OCI-LY3 (cell line): ENCODE measurements at regions not wholly inside any gene's neighbourhood (a gene's known extent, or its start where the extent isn't known, plus 50 kb on each side); places are given as distances from the start of the nearest gene placed in this dataset.

Experiments used
- H2AFZ ChIP-seq: fragments of 200-600, 300-600 bp; shearing (Covaris generic); 2 replicates; pipeline ENCODE4 v1.6.0; 2014; ENCODE audit warnings: antibody characterized with exemption, low read depth, low read length
- H3K27ac ChIP-seq: fragments of 200-600, 300-600 bp; sonication (generic); 2 replicates; pipeline ENCODE4 v1.5.1; 2014; ENCODE audit warnings: mild to moderate bottlenecking, low read length, moderate library complexity, mixed read lengths
- H3K27me3 ChIP-seq: fragments of 200-600, 300-600 bp; sonication (generic); 2 replicates; pipeline ENCODE4 v1.6.1; 2014; ENCODE audit warnings: low read depth, low read length, mixed read lengths
- H3K36me3 ChIP-seq: fragments of 200-600, 300-600 bp; sonication (generic); replicated peaks from 2 replicates; pipeline ENCODE3; 2014; ENCODE audit warnings: low read depth, low read length, mixed read lengths
- H3K4me1 ChIP-seq: fragments of 300-600, 200-600 bp; sonication (generic); 2 replicates; pipeline ENCODE4 v1.6.1; 2014; ENCODE audit warnings: low read length, mixed read lengths
- H3K4me2 ChIP-seq: fragments of 200-600, 300-600 bp; sonication (generic); 2 replicates; pipeline ENCODE4 v1.6.1; 2014; ENCODE audit warnings: low read length, mixed read lengths
- H3K4me3 ChIP-seq: fragments of 300-600, 200-600 bp; sonication (generic); 2 replicates; pipeline ENCODE4 v1.5.1; 2014; ENCODE audit warnings: antibody characterized with exemption, mild to moderate bottlenecking, low read length, moderate library complexity
- H3K79me2 ChIP-seq: fragments of 300-600, 200-600 bp; shearing (Covaris generic); 2 replicates; pipeline ENCODE4 v1.6.1; 2014; ENCODE audit warnings: mild to moderate bottlenecking, low read length, mixed read lengths
- H3K9ac ChIP-seq: fragments of 300-600, 200-600 bp; shearing (Covaris generic); 2 replicates; pipeline ENCODE4 v1.6.0; 2014; ENCODE audit warnings: mild to moderate bottlenecking, low read length, moderate library complexity
- H3K9me3 ChIP-seq: fragments of 200-600, 300-600 bp; shearing (Covaris generic); 2 replicates; pipeline ENCODE4 v1.6.1; 2014; ENCODE audit warnings: low read length, mixed read lengths; ENCODE audit not compliant: insufficient read depth
- H4K20me1 ChIP-seq: fragments of 200-600, 300-600 bp; sonication (generic); 2 replicates; pipeline ENCODE4 v1.6.1; 2016; ENCODE audit warnings: low read length, mixed read lengths; ENCODE audit not compliant: insufficient read depth
- CTCF ChIP-seq: fragments of 200-600, 300-600 bp; sonication (generic); IDR thresholded peaks from 2 replicates; pipeline ENCODE4 v1.5.1; 2014; ENCODE audit warnings: antibody characterized with exemption, low read length, low read depth
- EZH2phosphoT487 ChIP-seq: fragments of 200-600 bp; shearing (Covaris generic); IDR thresholded peaks from 2 replicates; pipeline ENCODE4 v1.6.1; 2018; ENCODE audit warnings: antibody characterized with exemption, mixed run types, low read depth

- H3K36me3 ChIP-seq = no peaks in the 10 kb centered on the region
- no peak overlapping the region for H2AFZ ChIP-seq
- H3K9me3 ChIP-seq = no peaks in the 10 kb centered on the region
- no peak for TF ChIP-seq EZH2phosphoT487
- TF ChIP-seq CTCF = no peak
- no peaks in the 10 kb centered on the region for H3K27me3 ChIP-seq
- H3K4me2 ChIP-seq = no peak overlapping the region
- no peaks in the 10 kb centered on the region for H3K79me2 ChIP-seq
- H3K27ac ChIP-seq = no peak overlapping the region
- no peaks in the 10 kb centered on the region for H4K20me1 ChIP-seq
- no peak overlapping the region for H3K9ac ChIP-seq
- H3K4me3 ChIP-seq = no peak overlapping the region
- no peaks in the 10 kb centered on the region for H3K4me1 ChIP-seq
These were observed 69.4 kb upstream of the CAV2 start for GRCh38 chr7:116429986-116430619.

- Histone ChIP-seq H2AFZ (no peak overlapping the region), H3K27ac (no peak overlapping the region), H3K9me3 (no peaks in the 10 kb centered on the region), H3K9ac (no peak overlapping the region), H3K79me2 (no peaks in the 10 kb centered on the region), H4K20me1 (no peaks in the 10 kb centered on the region), H3K36me3 (no peaks in the 10 kb centered on the region), H3K4me2 (no peak overlapping the region), H3K27me3 (no peaks in the 10 kb centered on the region), H3K4me1 (no peaks in the 10 kb centered on the region), H3K4me3 (no peak overlapping the region)
- TF ChIP-seq EZH2phosphoT487 = no peak
- TF ChIP-seq CTCF = no peak
These were observed 67.6 kb upstream of the CAV2 start for GRCh38 chr7:116431787-116432526.

- no peaks in the 10 kb centered on the region for H3K27me3 ChIP-seq
- H3K4me3 ChIP-seq = no peak overlapping the region
- no peaks in the 10 kb centered on the region for H3K4me1 ChIP-seq
- H3K79me2 ChIP-seq = no peaks in the 10 kb centered on the region
- H3K4me2 ChIP-seq = no peak overlapping the region
- H3K27ac ChIP-seq = no peak overlapping the region
- no peaks in the 10 kb centered on the region for H4K20me1 ChIP-seq
- TF ChIP-seq CTCF (no peak), EZH2phosphoT487 (no peak)
- H3K9me3 ChIP-seq = no peaks in the 10 kb centered on the region
- no peaks in the 10 kb centered on the region for H3K36me3 ChIP-seq
- H3K9ac ChIP-seq = no peak overlapping the region
- no peak overlapping the region for H2AFZ ChIP-seq
These were observed 67.0 kb upstream of the CAV2 start for GRCh38 chr7:116432527-116432916.

GRCh38 chr7:116433246-116433645 is 66.3 kb upstream of the CAV2 start:
- Histone ChIP-seq H3K4me3 (no peak overlapping the region), H3K36me3 (no peaks in the 10 kb centered on the region), H3K9ac (no peak overlapping the region), H3K9me3 (no peaks in the 10 kb centered on the region), H4K20me1 (no peaks in the 10 kb centered on the region), H3K27ac (no peak overlapping the region), H3K27me3 (no peaks in the 10 kb centered on the region), H3K4me1 (no peaks in the 10 kb centered on the region), H2AFZ (no peak overlapping the region), H3K4me2 (no peak overlapping the region), H3K79me2 (no peaks in the 10 kb centered on the region)
- TF ChIP-seq CTCF (no peak), EZH2phosphoT487 (no peak)
